ENCODE measurements at regions not wholly inside any gene's neighbourhood (a gene's known extent, or its start where the extent isn't known, plus 50 kb on each side); places are given as distances from the start of the nearest gene placed in this dataset.

DNA sequence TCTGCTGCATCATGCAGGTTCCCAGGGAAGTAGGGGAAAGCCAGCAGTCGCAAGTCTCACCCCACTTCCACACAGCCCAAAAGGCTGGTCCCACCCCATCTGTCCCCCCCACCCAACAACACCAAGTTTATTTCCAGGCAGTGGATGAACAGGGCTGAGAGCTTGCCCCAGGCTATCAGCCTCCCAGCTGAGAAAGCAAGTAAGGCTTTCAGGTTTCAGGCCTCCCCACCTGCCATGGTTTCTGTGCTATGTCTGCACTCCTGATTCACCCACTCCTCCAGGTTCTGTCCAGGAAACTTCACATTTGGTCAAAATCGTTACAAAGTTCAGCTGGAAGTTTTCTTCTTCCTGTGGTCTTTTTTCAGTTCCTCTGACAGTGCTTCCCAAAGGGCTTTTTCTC is 97.5 kb upstream of the HS3ST3A1 start:
- Mint-ChIP-seq H3K36me3 (ENCODE audit: insufficient read depth) (peaks cover 2% of the 10 kb centered on the region), H3K27ac (no peak overlapping the region), H3K27me3 (peaks cover 5% of the 10 kb centered on the region), H3K4me1 (ENCODE audit: low read depth) (no peaks in the 10 kb centered on the region), H3K9me3 (ENCODE audit: low read depth) (peaks cover 20% of the 10 kb centered on the region), H3K4me3 (ENCODE audit: low read depth) (no peak overlapping the region)
- no peak for DNase-seq (ENCODE audit: low spot score, unreplicated experiment)
- TF ChIP-seq, protein P1, sequence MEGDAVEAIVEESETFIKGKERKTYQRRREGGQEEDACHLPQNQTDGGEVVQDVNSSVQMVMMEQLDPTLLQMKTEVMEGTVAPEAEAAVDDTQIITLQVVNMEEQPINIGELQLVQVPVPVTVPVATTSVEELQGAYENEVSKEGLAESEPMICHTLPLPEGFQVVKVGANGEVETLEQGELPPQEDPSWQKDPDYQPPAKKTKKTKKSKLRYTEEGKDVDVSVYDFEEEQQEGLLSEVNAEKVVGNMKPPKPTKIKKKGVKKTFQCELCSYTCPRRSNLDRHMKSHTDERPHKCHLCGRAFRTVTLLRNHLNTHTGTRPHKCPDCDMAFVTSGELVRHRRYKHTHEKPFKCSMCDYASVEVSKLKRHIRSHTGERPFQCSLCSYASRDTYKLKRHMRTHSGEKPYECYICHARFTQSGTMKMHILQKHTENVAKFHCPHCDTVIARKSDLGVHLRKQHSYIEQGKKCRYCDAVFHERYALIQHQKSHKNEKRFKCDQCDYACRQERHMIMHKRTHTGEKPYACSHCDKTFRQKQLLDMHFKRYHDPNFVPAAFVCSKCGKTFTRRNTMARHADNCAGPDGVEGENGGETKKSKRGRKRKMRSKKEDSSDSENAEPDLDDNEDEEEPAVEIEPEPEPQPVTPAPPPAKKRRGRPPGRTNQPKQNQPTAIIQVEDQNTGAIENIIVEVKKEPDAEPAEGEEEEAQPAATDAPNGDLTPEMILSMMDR (IDR thresholded peaks at IDR 0.05; ENCODE audit: unreplicated experiment): no peak

DNA sequence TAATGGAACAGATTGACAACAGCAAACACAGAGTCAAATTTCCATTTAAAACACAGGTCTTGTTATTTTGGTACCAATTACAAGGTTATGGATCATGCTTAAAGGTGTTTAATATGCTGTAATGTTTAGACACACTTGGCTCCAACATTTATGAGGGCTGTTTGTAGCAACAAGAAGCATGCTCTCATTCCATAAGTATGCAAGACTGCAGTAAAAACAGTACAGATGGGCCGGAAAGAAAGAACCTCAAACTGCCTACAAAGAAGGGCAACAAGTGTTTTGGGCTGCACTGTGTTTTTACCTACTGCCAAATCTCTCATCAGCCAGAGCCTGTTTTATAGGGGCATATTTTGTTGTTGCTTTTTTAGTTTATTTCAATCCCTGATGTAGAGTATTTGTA is 100.5 kb upstream of the HS3ST3A1 start:
- Mint-ChIP-seq H3K9me3 (ENCODE audit: low read depth) (peaks cover 15% of the 10 kb centered on the region), H3K27ac (no peak overlapping the region), H3K4me3 (ENCODE audit: low read depth) (no peak overlapping the region), H3K36me3 (ENCODE audit: insufficient read depth) (peaks cover 2% of the 10 kb centered on the region), H3K4me1 (ENCODE audit: low read depth) (no peaks in the 10 kb centered on the region), H3K27me3 (peaks cover 15% of the 10 kb centered on the region)
- TF ChIP-seq, protein P1 (IDR thresholded peaks at IDR 0.05; ENCODE audit: unreplicated experiment): no peak
- DNase-seq (ENCODE audit: low spot score, unreplicated experiment): no peak

DNA sequence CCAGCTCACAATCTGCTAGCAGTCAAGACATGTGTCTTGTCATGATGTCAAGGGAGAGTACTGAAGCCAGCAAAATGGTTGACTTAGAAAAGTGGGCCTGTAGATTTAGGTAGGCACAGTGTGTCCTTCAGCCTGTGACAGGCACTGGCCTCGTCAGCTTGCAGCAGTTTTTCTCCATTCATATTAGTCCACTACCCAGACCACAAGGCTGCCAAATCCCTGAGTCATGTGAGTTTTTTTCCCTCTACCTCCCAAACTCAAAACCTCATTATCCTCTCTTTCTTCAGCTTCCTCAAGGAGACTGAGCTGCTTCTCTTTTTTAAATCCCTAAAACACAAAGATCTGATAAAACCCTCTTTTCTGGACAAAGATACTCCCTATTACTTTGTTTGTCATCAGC is 102.6 kb upstream of the HS3ST3A1 start:
- TF ChIP-seq, protein P1 (IDR thresholded peaks at IDR 0.05; ENCODE audit: unreplicated experiment): no peak
- Mint-ChIP-seq H3K9me3 (ENCODE audit: low read depth) (no peaks in the 10 kb centered on the region), H3K4me1 (ENCODE audit: low read depth) (no peaks in the 10 kb centered on the region), H3K27ac (no peak overlapping the region), H3K27me3 (peaks cover 21% of the 10 kb centered on the region), H3K4me3 (ENCODE audit: low read depth) (no peak overlapping the region), H3K36me3 (ENCODE audit: insufficient read depth) (no peaks in the 10 kb centered on the region)
- no peak for DNase-seq (ENCODE audit: low spot score, unreplicated experiment)

DNA sequence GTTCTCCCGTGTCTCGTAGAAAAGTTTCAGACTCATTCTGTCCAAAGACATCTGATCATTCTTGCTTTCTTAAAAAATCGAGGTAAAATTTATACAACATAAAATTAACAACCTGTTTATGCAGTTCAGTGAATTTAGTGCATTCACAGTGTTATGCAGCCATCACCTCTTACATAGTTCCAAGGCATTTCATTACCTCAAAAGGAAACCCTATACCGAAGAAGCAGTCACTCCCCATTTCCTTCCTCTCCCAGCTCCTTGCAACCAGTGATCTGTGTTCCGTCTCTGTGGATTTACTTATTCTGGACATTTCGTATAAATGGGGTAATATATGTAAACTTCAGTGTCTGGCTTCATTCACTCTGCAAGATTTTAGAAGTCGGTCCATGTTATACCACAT is 103.5 kb upstream of the HS3ST3A1 start:
- Mint-ChIP-seq H3K9me3 (ENCODE audit: low read depth) (no peaks in the 10 kb centered on the region), H3K27ac (no peak overlapping the region), H3K4me3 (ENCODE audit: low read depth) (no peak overlapping the region), H3K36me3 (ENCODE audit: insufficient read depth) (no peaks in the 10 kb centered on the region), H3K27me3 (peaks cover 21% of the 10 kb centered on the region), H3K4me1 (ENCODE audit: low read depth) (no peaks in the 10 kb centered on the region)
- TF ChIP-seq, protein P1 (IDR thresholded peaks at IDR 0.05; ENCODE audit: unreplicated experiment): no peak
- no peak for DNase-seq (ENCODE audit: low spot score, unreplicated experiment)

DNA sequence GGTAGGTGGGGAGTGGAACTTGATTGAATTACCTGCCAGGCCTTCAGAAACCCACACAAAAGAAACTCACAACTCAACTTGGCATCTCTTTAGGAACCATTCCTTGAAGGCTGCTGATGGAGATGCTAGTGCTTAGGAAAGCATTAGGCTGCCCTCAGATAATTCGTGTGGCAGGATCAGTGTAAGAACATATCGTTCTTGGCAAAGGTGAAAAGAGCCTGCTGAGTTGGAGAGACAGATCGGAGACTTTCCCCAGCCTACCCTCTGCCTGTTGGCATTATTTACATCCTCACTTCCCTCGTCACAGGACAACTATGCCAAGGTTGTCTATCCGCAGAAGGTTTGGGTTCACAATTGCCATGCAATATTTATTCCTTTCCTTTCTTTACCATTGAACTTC is 120.0 kb upstream of the HS3ST3A1 start:
- TF ChIP-seq, protein P1 (IDR thresholded peaks at IDR 0.05; ENCODE audit: unreplicated experiment): no peak
- Mint-ChIP-seq H3K4me1 (ENCODE audit: low read depth) (peaks cover 13% of the 10 kb centered on the region), H3K27me3 (no peaks in the 10 kb centered on the region), H3K9me3 (ENCODE audit: low read depth) (no peaks in the 10 kb centered on the region), H3K27ac (peak overlapping the region; percentile 19), H3K36me3 (ENCODE audit: insufficient read depth) (no peaks in the 10 kb centered on the region), H3K4me3 (ENCODE audit: low read depth) (no peak overlapping the region)
- no peak for DNase-seq (ENCODE audit: low spot score, unreplicated experiment)
